Activated CD4-positive, alpha-beta T cell treated with anti-CD3 and anti-CD28 coated beads, Interleukin-2, amount 50 U/mL, for 16 hours (primary cell): ENCODE measurements at regions not wholly inside any gene's neighbourhood (a gene's known extent, or its start where the extent isn't known, plus 50 kb on each side); places are given as distances from the start of the nearest gene placed in this dataset.

Experiments
- DNase-seq: peaks from one replicate; pipeline ENCODE4 v3.0.0-alpha.2; 2020

DNA sequence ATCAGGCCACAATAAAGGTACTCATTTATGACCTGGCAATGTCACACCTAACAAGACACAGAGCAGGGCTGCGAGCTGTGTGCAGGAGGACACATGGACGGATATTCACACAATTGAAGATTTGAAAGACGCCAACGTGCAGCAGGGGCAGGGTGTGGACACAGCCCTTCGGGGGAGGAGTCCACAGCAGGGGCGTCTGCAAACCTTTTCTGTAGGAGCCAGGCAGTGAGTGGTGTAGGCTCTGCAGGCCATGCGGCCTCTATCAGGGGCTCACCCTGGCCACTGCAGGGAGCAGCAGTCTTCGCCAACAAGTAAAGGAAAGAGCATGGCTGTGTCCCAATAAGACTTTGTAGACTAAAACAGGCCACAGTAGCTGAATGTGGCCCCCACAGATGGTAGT is 125.7 kb upstream of the SNTG2 start:
- DNase-seq: no peak

DNA sequence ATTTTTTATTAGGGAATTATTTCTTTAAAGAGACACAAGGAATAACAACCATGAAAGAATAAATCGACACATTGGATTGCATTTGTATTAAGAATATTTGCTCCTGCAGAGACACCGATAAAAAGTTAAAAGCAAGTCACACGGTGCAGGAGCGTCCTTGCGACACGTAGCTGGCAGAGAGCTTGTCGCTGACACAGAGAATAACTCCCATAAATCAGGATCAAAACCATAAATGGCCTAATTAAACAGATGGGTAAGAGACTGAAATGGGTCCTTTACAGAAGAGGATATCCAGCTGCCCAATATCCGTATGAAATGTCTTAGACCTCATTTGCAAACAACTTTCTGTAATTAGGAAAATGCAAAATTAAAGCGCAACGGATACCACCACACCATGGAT is 126.1 kb upstream of the SNTG2 start:
- no peak for DNase-seq

DNA sequence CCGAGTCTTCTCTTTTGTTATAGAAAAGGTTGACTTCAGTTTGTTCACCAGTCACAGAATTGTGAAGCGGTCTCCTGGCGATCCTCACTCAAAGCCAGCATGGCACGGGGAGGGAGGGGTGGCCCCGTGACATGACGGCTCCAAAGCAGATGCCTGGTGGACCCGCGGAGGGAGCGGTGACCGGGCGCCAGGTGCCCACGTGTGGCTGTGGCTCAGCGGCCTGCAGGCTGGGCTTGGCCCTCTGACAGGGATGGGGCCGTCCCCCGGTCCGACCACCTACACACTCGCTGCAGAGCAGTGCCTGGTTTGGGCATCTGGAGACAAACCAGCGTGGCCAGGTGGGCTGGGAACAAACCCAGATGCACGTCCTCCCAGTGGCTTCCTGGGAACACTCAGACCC is 129.1 kb upstream of the SNTG2 start:
- DNase-seq: no peak

DNA sequence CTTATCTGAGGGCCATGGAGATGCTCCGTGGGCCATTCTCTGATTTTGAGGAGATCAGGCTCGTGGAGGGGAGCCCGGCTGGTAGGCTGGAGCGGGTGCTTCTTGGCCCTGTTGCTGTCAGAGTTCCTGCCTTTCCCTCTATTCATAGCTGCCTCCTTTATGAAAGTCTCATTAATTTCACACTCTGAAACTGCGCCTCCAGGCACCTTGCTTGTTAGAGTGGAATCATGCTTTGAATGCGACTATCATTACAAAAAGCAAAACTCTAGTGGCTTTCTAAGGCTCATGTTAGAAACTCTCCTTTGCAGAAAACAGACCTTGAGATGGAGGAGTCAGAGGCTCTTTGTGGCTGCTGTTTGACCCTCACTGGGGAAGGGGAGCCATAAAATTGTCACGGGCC is 131.0 kb upstream of the SNTG2 start:
- no peak for DNase-seq

DNA sequence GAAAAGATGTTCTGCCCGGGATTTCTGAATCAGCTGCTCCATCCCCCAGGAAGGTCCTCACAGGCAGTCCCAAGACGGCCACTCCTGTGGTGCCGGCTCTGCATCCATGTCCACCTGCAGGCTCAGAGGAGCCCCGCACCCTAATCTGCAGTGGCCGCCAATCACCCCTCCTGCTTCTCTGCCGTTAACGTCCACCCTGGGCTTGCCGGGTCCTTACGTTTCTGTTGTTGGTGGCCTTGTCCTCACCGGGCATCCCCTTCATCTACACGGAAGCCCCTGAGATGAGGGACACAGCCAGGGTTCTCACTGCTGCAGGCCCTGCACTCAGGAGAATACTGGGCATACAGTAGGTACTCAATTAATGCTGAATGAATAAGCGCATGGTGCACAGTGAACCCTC is 131.5 kb upstream of the SNTG2 start:
- DNase-seq: no peak

DNA sequence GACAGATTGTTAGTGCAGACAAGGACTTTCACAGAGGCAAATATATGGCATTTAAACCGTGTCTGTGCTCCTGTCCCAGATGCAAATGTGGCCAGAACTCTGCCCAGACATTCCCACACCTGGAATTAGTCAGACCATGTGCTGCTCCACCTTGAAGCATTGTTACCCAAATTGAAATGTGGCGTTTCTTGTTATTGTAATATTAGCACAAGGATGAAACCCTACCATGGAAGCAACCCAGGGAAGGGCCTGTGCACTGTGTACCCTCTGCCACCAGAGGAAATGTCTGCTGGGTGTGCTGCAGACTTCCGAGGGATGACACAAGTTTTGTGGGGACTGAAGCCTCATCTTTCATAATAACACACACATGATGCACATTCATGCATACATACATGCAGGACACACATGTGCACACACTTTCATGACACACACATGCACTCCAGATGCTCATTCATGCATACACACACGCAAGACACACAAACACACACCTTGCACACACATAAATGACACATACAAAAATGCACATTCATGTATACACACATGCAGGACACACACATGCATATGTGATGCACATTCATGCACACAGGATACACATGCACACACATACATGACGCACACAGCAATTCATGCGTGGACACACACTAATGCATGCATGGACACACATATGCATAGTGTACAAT is 133.2 kb upstream of the SNTG2 start:
- DNase-seq: no peak

DNA sequence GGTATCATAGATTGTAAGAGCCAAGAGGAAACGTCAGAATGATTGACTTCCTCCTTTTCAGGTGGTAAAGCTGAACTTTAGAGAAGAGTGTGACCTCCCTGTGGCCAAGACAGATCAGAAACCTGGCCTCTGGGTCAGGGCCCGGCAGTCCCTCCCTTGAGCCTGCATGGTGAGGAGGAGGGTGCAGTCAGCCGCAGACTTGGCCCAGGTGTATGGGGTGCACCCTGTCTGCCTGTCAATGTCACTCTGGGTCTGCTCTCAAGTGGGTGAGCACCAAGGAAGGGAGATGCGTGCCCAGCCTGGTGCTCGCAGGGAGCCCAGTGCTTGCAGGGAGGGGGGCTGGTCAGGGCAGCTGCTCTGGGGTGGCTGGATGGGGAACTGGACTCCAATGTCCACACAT is 134.4 kb upstream of the SNTG2 start:
- DNase-seq: no peak

DNA sequence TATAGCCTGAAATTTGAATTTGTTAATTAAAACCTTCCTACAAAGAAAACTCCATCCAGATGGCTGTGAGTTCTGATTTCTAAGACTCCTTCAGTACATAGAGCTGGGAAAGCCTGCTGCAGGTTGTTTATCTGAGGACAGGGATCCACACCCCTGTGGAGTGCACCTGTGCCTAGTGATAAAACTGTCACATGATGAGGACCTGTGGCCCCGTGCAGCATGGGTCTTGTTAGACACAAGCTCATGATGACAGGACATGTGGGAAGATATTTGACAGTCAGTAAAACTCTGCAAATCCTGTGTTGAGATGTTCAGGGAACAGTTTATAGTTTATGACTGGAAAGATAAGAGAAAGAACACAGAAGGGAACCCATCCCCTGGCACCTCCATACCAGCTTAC is 133.2 kb upstream of the TMEM18 start:
- DNase-seq: no peak

DNA sequence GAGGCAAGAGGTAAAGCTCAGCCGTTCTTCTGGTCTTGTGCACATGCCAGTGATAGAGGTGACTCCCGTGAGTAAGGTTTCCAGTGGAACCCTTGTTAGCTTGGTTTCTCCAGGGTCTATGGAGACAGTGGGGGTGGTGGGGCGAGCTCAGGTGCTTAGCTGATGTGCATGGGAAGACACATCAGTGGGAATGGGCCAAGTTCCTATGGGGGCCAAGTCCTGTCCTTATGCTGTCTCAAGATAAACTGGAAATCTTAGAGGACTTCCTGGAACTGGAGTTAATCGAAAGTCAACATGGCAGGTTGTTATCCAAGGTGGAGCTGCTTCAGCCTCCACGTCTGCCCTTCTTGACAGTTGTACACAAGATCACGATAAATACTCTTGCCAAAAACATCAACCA is 130.1 kb upstream of the TMEM18 start:
- DNase-seq: no peak

DNA sequence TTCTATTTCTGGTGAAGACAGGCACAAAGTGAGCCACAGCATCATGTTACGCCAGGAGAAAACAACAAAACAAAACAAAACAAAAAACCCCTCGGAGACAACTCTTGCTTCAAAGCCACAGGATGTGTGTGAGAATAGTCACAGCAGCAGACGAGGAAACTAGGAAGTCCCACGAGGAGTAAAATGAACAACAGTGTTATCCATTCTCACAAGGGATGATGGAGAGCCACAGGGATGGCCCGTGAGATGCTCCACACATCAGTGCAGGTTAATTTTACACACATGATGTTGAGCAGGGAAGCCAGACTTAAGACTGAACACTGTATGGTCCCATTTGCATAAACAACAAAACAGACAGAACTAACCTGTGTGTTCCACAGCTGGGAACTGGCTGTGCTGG is 128.5 kb upstream of the TMEM18 start:
- DNase-seq: no peak

DNA sequence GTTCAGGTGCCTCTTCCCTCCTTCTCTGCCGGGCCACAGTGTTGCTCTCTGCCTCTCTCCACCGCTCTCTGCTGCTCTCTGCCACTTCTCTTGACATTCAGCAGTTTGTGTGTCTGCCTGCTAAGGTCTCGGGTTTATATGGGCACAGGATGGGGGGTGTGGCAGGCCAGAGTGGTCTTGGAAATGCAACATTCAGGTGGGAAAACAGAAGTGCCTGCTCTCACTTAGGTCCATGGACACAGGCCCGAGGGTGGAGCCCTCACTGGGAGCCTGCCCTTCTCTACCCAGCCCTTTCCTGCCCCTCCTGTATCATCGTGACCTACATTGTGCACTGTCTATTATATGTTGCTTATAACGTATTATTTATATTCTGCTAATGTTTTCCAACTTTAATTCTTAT is 120.8 kb upstream of the TMEM18 start:
- no peak for DNase-seq

DNA sequence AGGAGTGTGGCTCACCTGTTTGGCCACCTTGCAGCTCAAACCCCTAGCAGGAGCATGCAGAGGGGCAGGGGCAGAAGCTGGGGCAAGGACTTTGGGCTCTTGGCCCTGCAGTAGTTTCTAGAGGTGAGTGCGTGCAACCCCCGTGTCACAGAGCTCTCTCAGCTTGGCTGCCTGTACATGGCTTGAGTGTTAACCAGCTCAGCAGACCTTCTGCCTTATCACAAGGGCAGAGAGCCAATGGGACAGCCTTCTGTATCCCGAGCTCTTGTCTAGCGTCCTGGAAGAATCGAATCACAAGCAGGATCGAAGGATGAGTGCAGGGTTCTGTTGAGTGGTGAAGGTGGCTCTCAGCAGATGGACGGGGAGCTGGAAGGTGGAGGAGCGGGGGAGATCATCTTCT is 120.3 kb upstream of the TMEM18 start:
- DNase-seq: no peak

DNA sequence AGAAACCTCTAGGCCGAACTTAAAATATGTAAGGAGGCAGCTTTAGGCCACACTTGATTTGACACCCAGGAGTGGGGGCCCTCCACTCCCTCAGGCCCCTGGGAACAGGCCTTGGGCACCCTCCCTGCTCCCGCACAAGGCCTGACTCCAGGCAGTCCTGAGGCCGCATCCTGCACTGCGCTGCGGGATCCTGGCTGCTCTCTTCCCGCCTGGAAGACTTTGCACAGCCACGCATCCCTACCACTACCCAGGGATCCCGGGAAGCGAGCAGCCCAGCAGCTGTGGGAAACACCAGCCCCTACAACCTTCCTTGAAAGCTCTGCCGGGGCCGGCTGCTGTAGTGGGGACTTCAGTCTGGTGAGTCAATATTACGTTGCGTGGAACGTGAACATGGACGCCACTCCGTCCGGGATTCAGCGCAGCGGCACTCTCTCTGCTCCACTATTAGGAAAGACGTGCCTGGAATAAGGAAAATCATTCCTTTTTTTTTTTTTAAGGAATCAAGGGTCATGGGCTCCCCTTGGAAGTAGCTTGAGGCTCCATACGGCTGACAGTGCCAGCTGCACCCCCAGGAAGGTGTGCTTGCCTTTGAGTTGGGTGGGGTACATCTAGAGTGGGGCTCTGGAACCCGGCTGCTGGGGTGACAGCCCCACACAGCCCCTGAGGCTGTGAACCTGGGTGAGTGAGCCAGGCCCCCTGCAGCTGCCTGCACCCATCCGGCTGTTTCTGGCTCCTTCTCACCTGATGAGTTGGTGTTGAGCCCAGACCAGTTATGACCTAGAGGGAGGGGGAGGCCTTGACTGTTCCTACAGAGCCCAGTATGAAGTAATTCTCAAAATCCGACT is 119.2 kb upstream of the TMEM18 start:
- DNase-seq: no peak

DNA sequence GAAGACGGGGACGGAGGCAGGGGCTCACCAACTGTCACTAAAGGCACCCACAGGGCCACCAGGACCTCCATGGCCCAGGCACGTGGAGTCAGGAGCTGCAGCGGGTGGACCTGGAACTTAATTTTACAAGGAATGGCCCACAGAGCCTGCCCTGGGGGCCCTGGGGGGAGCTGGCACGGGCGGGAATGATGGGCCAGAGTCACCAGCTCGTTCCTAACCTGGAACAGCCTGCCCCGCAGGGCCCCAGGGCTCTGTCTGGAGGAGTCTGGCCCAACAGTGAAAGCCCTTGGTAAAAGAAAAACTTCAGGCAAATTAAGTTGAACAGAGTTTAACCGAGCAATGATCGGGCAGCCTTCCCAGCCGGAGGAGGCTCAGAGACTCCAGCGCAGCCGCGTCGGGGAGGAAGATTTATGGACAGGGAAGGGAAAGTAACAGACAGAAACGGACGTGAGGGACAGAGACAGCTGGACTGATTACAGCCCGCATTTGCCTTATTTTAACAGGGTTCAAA is 118.4 kb upstream of the TMEM18 start:
- DNase-seq: no peak

DNA sequence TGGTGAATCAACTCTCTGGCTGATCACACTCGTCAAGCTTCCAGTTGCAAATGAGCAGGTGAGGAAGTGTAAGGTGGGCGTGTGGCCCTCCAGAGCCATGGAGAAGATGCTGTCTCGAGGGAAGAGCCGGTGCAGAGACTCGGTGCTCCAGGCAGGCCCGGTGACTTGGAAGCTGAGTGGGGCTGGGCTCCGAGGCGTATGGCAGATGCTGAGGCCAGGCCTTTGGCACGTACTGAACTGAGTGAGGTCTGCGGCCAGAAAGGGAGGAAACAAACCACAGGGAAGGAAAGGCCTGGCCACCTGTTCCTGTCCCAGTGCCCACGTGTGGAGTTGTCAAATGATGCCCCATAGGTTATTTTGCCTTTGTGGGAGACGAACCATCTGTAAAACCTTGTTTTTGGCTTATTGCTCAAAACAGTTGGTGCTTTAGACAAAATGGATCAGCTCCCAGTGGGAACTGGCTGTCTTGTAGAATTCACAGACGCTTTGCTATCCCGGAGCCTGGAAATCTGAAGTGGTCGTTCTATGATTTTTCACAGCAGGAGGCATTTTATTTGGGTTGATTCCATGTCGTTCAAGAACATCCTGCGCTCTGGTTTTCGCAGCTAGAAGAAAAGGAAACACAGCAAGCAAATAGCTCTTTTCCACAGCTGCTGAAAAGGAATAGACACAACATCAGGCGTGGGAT is 117.5 kb upstream of the TMEM18 start:
- no peak for DNase-seq

DNA sequence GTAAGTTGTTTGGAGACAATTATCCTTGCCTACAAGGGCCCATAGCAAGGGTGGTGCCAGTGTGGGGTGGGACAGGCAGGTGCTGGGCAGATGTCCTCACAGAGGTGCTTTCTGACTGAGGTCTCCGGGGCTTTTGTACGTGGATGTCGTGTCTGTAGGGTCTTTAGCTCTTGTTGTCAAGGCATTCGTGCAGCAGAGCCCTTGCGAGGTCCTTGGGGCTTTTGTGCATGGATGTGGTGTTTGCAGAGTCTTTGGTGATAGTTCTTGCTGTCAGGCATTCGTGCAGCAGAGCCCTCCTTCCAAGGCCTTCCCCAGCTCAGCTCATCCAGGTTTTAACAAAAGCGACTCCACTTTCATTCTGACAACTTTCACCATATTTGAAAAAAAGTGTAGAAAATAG is 116.0 kb upstream of the TMEM18 start:
- no peak for DNase-seq

DNA sequence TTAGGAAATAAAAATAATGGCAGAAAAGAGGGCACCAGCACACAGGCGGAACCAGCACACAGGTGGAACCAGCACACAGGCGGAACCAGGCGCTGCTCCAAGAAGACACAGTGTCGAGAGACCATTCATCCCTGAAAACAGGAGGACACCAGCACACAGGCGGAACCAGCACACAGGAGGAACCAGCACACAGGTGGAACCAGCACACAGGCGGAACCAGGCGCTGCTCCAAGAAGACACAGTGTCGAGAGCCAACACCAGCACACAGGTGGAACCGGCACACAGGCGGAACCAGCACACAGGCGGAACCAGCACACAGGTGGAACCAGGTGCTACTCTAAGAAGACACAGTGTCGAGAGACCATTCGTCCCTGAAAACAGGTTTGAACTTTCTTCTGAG is 115.5 kb upstream of the TMEM18 start:
- no peak for DNase-seq

DNA sequence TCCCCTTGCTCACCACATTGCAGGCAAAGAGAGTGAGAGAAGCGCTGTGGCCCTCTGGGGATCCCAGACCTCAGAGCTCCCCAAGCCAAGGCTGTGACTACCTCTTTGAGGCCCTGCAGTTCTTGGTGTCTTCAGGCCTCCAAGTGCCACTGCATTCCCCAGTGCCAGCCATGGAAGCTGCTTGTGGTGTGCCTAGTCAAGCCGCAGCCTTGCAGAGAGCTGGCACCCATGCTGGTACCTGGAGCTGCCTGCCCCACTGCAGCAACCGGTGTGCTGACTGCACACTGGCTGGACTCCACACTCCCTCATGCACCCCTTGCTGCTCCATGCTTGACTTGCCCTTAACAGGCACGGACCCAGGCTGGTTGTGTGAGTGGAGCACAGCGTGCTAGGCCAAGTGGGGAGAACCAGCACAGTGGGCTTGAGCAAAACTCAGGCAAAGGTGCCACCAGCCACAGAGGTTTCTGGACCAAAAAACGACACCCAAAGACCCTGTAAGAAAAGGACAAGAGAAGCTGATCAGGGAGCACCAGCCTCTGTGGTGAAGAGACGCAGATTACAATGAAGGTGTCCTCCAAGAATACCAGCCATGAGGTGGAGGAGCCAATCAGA is 113.5 kb upstream of the TMEM18 start:
- no peak for DNase-seq

DNA sequence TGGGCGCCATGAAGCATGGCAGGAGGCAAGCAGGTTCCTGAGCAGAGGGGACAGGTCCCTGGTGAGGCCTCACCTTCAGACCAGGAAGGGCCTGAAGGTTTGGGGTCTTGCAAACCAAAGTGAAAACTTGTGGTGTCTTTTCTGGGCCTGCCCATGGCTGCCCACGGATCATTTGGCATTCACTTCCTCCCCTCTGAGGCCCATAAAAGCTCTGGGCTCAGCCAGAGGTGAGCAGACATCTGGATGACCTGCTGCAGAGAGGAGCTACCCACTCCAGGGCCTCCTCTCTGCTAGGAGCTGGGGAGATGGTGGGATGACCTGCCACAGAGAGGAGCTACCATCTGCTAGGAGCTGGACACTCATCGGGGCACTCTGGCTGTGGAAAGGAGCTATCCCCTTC is 112.9 kb upstream of the TMEM18 start:
- DNase-seq: no peak

DNA sequence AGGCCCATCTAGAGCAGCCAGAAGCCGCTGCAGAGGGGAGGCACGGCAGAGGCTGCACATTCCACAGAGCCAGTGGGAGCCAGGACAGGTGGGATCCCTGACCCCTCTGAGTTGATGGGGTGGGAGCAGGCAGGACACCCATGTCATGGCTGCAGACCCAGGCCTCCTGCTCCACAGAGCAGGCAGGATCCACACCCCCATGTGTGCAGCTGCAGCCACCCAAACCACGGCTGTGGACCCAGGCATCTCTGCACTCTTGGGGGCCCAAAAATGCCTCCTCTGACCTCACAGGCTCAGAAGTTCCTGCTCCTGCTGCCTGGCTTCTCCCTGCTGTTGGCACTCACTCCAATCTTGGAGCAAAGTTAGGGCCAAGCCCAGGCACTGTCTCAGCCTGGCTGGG is 112.3 kb upstream of the TMEM18 start:
- DNase-seq: no peak

DNA sequence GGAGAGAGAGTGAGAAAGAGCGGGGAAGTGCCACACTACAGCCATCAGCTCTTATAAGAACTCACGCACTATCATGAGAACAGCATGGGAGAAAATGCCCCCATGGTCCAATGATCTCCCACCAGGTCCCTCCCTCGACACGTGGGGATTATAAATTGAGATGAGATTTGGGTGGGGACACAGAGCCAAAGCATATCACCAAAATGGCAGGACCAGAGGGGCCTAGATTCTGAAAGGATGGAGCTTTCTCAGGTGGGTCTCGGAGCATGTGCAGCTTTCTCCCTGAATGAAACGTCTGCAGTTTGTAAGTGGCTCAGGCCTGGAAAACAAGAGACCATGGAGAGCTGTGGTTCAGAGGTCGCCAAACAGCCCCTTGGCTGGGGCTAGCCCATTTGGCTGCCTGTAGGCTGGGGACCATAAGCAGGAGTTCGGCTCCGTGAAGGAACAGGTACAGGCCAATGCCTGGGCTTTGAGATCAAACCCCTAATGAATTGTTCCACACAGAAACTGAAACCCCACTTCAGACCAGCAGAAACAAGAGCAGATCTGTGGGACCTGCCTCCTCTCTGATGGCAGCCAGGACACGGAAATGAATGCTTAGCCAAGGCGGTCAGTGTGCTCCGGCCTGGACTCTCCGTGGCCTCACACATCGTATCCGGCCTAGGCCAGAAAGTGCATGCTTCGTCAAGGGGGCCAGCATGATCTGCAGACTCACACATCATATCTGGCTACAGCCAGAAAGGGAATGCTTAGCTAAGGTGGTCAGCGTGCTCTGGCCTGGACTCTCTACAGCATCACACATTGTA is 111.2 kb upstream of the TMEM18 start:
- no peak for DNase-seq

DNA sequence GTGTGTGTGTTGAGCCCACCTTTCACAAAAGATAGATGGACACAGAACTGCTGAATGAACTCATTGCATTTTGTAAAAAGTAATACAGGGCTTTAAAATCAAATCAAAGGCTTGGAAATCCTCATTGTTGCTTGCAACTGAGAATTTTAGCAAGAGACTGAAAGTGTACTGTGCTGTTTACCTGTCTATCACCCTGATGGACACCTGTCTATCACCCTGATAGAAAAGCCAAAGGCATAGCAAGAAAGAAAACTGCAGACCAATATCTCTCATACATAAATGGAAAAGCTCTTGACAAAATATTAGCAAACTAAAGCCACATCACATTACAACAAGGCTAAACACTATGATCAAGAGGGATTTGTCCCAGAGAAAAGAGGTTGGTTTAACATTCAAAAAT is 107.5 kb upstream of the TMEM18 start:
- no peak for DNase-seq

DNA sequence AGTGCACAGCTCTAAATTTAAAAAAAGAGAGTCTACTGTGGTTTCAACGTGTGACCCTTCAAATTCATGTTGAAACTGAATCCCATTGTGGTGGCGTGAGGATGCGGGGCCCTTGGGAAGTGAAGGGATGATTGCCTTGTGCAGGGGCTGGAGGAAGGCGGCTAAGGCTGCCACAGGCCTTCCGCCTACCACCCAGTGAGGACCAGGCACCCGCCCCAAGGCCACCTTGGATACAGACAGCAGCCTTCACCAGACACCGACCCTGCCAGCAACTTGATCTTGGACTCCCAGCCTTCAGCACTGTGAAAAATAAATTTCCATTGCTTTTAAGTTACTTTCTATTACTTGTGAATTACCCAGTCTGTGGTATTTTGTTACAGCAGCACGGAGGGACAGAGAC is 103.4 kb upstream of the TMEM18 start:
- DNase-seq: no peak
